ENCODE measurements at regions not wholly inside any gene's neighbourhood (a gene's known extent, or its start where the extent isn't known, plus 50 kb on each side); places are given as distances from the start of the nearest gene placed in this dataset.

DNA sequence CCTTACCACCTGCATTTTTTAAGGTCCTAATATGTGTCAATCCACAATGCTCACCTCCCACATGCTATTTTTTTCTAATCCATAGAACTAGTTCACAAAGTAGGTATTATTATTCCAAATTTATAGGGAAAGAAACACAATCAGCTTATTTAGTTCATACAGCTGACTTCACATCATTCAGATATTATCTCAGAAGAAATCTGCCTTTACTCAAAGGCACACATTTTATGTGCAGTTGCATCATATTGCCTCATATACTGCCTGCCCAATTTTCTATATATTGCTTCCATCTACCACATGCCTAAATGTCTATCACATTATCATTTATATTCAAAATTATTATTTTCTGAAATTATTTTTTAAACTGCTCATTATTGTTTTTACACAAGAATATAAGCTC is 88.7 kb upstream of the LUZP2 start:
- no peak overlapping the region for H3K27ac ChIP-seq (ENCODE audit: control insufficient read depth, insufficient read depth, low read length)
- no peak overlapping the region for H2AFZ ChIP-seq (ENCODE audit: control insufficient read depth, low read length)
- no peak for DNase-seq (ENCODE audit: low read depth, low spot score)
- no peak overlapping the region for H3K4me3 ChIP-seq (ENCODE audit: control insufficient read depth in 2 of 3, extremely low read depth in 1 of 3, insufficient read depth in 2 of 3, low read depth in 1 of 3, low read length in 3 of 3)
- H3K36me3 ChIP-seq (ENCODE audit: control insufficient read depth in 2 of 2, extremely low read depth in 1 of 2, insufficient read depth in 2 of 2, low read length in 2 of 2): no peaks in the 10 kb centered on the region
- dilution Hi-C loops (cut with MboI; ENCODE audit: extremely low pct_ligation_motif_present, low sequenced_read_pairs): no loop called here
- no peaks in the 10 kb centered on the region for H3K4me1 ChIP-seq (ENCODE audit: control insufficient read depth, extremely low read depth, insufficient read depth, low read length)
- no peak overlapping the region for H3K9ac ChIP-seq (ENCODE audit: control insufficient read depth, extremely low read depth, insufficient read depth, low read length)
- H3K9me3 ChIP-seq (ENCODE audit: control insufficient read depth, low read depth, low read length): no peaks in the 10 kb centered on the region
- H3K27me3 ChIP-seq (ENCODE audit: control insufficient read depth, extremely low read depth, insufficient read depth, low read length): no peaks in the 10 kb centered on the region
- no peak overlapping the region for H3K4me2 ChIP-seq (ENCODE audit: control insufficient read depth, extremely low read depth, insufficient read depth, low read depth, low read length)
- H3K9me1 ChIP-seq (ENCODE audit: control insufficient read depth, extremely low read depth, insufficient read depth, low read length): no peaks in the 10 kb centered on the region
- no peak for FAIRE-seq
- H4K20me1 ChIP-seq (ENCODE audit: control insufficient read depth, extremely low read depth, insufficient read depth, low read length): no peaks in the 10 kb centered on the region
- H3K79me2 ChIP-seq (ENCODE audit: control insufficient read depth, insufficient read depth, low read length): no peaks in the 10 kb centered on the region
- TF ChIP-seq CTCF (optimal IDR thresholded peaks at IDR 0.05 in 1 of 3, IDR thresholded peaks at IDR 0.05 in 1 of 3, conservative IDR thresholded peaks at IDR 0.05 in 1 of 3; ENCODE audit: extremely low read depth in 1 of 3, insufficient read depth in 2 of 3, low read length in 3 of 3): no peak
- TF ChIP-seq EZH2 (IDR thresholded peaks at IDR 0.05; ENCODE audit: low read length): no peak

- dilution Hi-C loops (cut with MboI; ENCODE audit: extremely low pct_ligation_motif_present, low sequenced_read_pairs): no loop called here
- no peak for DNase-seq (ENCODE audit: low read depth, low spot score)
- H3K4me1 ChIP-seq (ENCODE audit: control insufficient read depth, extremely low read depth, insufficient read depth, low read length): no peaks in the 10 kb centered on the region
- FAIRE-seq: no peak
- no peak overlapping the region for H3K27ac ChIP-seq (ENCODE audit: control insufficient read depth, insufficient read depth, low read length)
- no peak overlapping the region for H2AFZ ChIP-seq (ENCODE audit: control insufficient read depth, low read length)
- no peak overlapping the region for H3K9ac ChIP-seq (ENCODE audit: control insufficient read depth, extremely low read depth, insufficient read depth, low read length)
- H3K4me3 ChIP-seq (ENCODE audit: control insufficient read depth in 2 of 3, extremely low read depth in 1 of 3, insufficient read depth in 2 of 3, low read depth in 1 of 3, low read length in 3 of 3): no peak overlapping the region
- H4K20me1 ChIP-seq (ENCODE audit: control insufficient read depth, extremely low read depth, insufficient read depth, low read length): no peaks in the 10 kb centered on the region
- H3K9me1 ChIP-seq (ENCODE audit: control insufficient read depth, extremely low read depth, insufficient read depth, low read length): no peaks in the 10 kb centered on the region
- no peak overlapping the region for H3K4me2 ChIP-seq (ENCODE audit: control insufficient read depth, extremely low read depth, insufficient read depth, low read depth, low read length)
- TF ChIP-seq EZH2 (IDR thresholded peaks at IDR 0.05; ENCODE audit: low read length) (no peak), CTCF (optimal IDR thresholded peaks at IDR 0.05 in 1 of 3, IDR thresholded peaks at IDR 0.05 in 1 of 3, conservative IDR thresholded peaks at IDR 0.05 in 1 of 3; ENCODE audit: extremely low read depth in 1 of 3, insufficient read depth in 2 of 3, low read length in 3 of 3) (no peak)
- H3K9me3 ChIP-seq (ENCODE audit: control insufficient read depth, low read depth, low read length): no peaks in the 10 kb centered on the region
- no peaks in the 10 kb centered on the region for H3K27me3 ChIP-seq (ENCODE audit: control insufficient read depth, extremely low read depth, insufficient read depth, low read length)
- H3K79me2 ChIP-seq (ENCODE audit: control insufficient read depth, insufficient read depth, low read length): no peaks in the 10 kb centered on the region
- H3K36me3 ChIP-seq (ENCODE audit: control insufficient read depth in 2 of 2, extremely low read depth in 1 of 2, insufficient read depth in 2 of 2, low read length in 2 of 2): no peaks in the 10 kb centered on the region
Observed at GRCh38 chr11:24411791-24412190, 85.1 kb upstream of the LUZP2 start.
